MV-4-11 (cell line): ENCODE measurements at regions not wholly inside any gene's neighbourhood (a gene's known extent, or its start where the extent isn't known, plus 50 kb on each side); places are given as distances from the start of the nearest gene placed in this dataset.
"Not testable (repeated sequence)": the region's sequence is repeated elsewhere in the genome, so short reads cannot be mapped to it uniquely, and the experiment has no call there.

Experiments
- DNase-seq: peaks from one replicate; lab custom pipeline; 2025; lab: John Stamatoyannopoulos, UW

GRCh38 chr14:105581551-105582341, 55.4 kb downstream of the TMEM121 start:
- no peak for DNase-seq

GRCh38 chr14:105582639-105583038, 56.3 kb downstream of the TMEM121 start:
- DNase-seq = no peak

GRCh38 chr14:105583914-105584313, 57.5 kb downstream of the TMEM121 start:
- DNase-seq = not testable (repeated sequence)

GRCh38 chr14:105585290-105585689, 58.9 kb downstream of the TMEM121 start:
- not testable (repeated sequence) for DNase-seq

- not testable (repeated sequence) for DNase-seq
These were observed 59.3 kb downstream of the TMEM121 start for GRCh38 chr14:105585722-105586121.

- DNase-seq = not testable (repeated sequence)
These were observed 59.9 kb downstream of the TMEM121 start for GRCh38 chr14:105586144-105586872.

- not testable (repeated sequence) for DNase-seq
These were observed 60.7 kb downstream of the TMEM121 start for GRCh38 chr14:105587034-105587433.

GRCh38 chr14:105587482-105588235, 61.3 kb downstream of the TMEM121 start:
- DNase-seq = not testable (repeated sequence)

- DNase-seq = no peak
These were observed 62.0 kb downstream of the TMEM121 start for GRCh38 chr14:105588236-105588860.

GRCh38 chr14:105589161-105589925, 63.0 kb downstream of the TMEM121 start:
- DNase-seq = no peak

- not testable (repeated sequence) for DNase-seq
These were observed 63.5 kb downstream of the TMEM121 start for GRCh38 chr14:105589926-105590185.

GRCh38 chr14:105591052-105591451, 64.7 kb downstream of the TMEM121 start:
- DNase-seq = no peak

GRCh38 chr14:105591792-105592341, 65.5 kb downstream of the TMEM121 start:
- not testable (repeated sequence) for DNase-seq

GRCh38 chr14:105592646-105593045, 66.3 kb downstream of the TMEM121 start:
- not testable (repeated sequence) for DNase-seq

- DNase-seq = not testable (repeated sequence)
These were observed 69.0 kb downstream of the TMEM121 start for GRCh38 chr14:105595346-105595745.

GRCh38 chr14:105596374-105596773, 70.0 kb downstream of the TMEM121 start:
- not testable (repeated sequence) for DNase-seq

- not testable (repeated sequence) for DNase-seq
These were observed 71.8 kb downstream of the TMEM121 start for GRCh38 chr14:105598040-105598763.

GRCh38 chr14:105598925-105599586, 72.7 kb downstream of the TMEM121 start:
- DNase-seq = not testable (repeated sequence)

- not testable (repeated sequence) for DNase-seq
These were observed 74.0 kb downstream of the TMEM121 start for GRCh38 chr14:105600195-105600938.
